LNCaP clone FGC (cell line): ENCODE measurements at regions not wholly inside any gene's neighbourhood (a gene's known extent, or its start where the extent isn't known, plus 50 kb on each side); places are given as distances from the start of the nearest gene placed in this dataset.
"Not testable (repeated sequence)": the region's sequence is repeated elsewhere in the genome, so short reads cannot be mapped to it uniquely, and the experiment has no call there.

Experiments
- DNase-seq: peaks from one replicate; pipeline ENCODE4 v3.0.0-alpha.2; 2011; ENCODE audit warnings: low read depth
- H3K4me3 ChIP-seq: 2 replicates; pipeline ENCODE4 v1.5.1; 2011; ENCODE audit warnings: mild to moderate bottlenecking, low read depth, low read length, control low read depth
- CTCF ChIP-seq: IDR thresholded peaks from 2 replicates; pipeline ENCODE4 v1.5.1; 2012; ENCODE audit warnings: mild to moderate bottlenecking; ENCODE audit not compliant: control insufficient read depth, insufficient read depth; ENCODE audit errors: extremely low read depth

DNA sequence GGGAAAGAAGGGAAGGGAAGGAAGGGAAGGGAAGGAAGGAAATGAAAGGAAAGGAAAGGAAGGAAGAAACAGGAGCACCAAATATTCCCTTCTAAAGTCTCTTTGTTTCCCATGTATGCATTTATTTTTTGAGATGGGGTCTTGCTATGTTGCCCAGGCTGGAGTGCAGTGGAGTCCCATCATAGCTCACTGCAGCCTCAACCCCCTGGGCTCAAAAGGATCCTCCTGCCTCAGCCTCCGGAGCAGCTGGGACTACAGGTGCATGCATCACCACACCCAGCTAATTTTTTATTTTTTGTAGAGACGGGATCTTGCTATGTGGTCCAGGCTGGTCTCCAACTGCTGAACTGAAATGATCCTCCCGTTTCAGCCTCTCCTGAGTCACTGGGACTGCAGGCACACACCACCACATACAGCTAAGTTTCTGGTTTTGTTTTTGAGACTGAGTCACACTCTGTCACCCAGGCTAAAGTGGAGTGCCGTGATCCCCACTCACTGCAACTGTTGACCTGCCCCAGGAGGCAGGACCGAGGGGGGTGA is 102.8 kb downstream of the CRLF2 start:
- DNase-seq, result no peak
- no peak overlapping the region for H3K4me3 ChIP-seq
- no peak for TF ChIP-seq CTCF

DNA sequence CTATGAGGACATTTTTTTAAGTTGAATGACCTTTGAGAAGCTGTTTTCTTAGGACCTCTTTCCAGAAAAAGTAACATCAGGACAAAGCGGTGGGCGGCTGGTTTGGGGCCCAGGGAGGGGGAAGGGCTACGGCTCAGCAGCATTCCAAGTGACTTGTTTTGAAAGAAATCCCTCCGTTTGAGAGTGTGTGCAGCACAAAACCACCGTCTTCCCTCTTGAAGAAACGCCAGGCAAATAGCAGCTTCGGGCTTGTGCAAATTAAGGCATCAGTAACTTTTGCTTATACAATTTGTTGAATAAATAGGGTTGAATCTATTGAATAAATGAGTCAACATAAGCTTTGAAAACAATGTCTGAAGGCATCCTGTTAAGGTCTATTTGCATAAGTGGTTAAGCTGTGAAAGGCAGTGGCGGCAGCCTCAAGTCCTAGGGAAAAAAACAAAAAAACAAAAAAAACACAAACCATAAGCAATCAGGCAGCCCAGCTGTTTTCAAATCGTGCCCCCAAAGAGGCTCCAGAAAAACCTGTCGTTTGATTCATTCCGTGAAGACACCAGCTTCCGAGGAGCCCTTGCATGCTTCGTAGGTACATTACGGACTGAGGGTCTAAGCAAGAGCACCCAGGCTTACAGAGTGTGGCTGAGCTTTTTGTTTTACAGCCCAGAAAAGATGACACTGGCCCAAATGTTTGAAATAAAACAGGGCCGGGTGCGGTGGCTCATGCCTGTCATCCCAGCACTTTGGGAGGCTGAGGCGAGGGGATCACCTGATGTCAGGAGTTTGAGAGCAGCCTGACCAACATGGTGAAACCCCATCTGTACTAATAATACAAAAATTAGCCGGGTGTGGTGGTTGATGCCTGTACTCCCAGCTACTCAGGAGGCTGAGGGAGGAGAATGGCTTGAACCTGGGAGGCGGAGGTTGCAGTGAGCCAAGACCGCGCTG is 103.7 kb downstream of the CRLF2 start:
- no peak for DNase-seq
- no peak for TF ChIP-seq CTCF
- no peak overlapping the region for H3K4me3 ChIP-seq

DNA sequence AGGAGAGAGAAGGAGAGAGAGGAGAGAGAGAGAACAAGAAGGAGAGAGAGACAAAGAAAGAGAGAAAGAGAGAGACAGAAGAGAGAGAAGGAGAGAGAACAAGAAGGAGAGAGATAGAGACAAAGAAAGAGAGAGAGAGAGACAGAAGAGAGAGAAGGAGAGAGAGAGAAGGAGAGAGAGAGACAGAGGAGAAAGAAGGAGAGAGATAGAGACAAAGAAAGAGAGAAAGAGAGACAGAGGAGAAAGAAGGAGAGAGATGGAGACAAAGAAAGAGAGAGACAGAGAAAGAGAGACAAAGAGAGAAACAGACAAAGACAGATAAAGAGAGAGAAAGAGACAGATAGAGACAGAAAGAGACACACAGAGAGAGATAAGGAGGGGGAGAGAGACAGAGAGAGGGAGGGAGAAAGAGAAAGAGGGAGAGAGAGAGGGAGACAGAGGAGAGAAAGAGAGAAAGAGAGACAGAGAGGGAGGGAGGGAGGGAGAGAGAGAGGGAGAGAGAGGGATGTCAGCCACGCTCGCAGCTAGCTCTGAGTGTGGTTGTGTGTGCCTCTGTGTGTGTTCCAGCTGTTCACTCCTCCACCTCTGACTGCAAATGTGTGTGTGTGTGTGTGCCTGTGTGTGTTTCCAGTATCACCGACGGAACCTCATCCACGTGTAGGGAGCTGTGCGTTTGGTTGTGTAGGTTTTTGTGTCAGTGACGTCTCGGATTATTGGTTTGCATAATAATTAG is 105.8 kb downstream of the CRLF2 start:
- H3K4me3 ChIP-seq, result no peak overlapping the region
- DNase-seq, result no peak

GRCh38 chrX:1105671-1106419 is 106.6 kb downstream of the CRLF2 start:
- H3K4me3 ChIP-seq, result no peak overlapping the region
- TF ChIP-seq CTCF, result no peak
- DNase-seq, result no peak

More for the DNA sequence above, 105.8 kb downstream of the CRLF2 start:
- TF ChIP-seq CTCF, result no peak

DNA sequence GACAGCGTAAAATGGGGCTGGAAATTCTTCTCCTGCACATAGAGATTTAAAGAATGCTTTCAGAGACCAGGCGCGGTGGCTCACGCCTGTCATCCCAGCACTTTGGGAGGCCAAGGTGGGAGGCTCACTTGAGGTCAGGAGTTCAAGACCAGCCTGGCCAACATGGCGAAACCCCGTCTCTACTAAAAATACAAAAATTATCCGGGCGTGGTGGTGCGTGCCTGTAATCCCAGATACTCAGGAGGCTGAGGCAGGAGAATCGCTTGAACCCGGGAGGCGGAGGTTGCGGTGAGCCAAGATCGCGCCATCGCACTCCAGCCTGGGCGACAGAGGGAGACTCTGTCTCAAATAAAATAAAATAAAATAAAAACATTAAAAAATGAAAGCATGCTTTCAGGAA is 107.4 kb downstream of the CRLF2 start:
- not testable (repeated sequence) for DNase-seq, H3K4me3 ChIP-seq

GRCh38 chrX:1103360-1103759 is 109.1 kb downstream of the CRLF2 start:
- H3K4me3 ChIP-seq, result no peak overlapping the region
- no peak for DNase-seq
- TF ChIP-seq CTCF, result no peak
